Suprapubic skin (tissue), 4 donors: ENCODE measurements at regions not wholly inside any gene's neighbourhood (a gene's known extent, or its start where the extent isn't known, plus 50 kb on each side); places are given as distances from the start of the nearest gene placed in this dataset.

ENCODE experiments used
- DNase-seq, 2 donors: peaks; one replicate each; pipeline ENCODE4 v3.0.0-alpha.2; 2019; ENCODE audit warnings: low spot score in 2 of 2
- H3K27ac ChIP-seq: fragments of 200-600 bp; sonication (generic); one replicate; pipeline ENCODE4 v1.5.1; 2019
- H3K27me3 ChIP-seq: fragments of 200-600 bp; sonication (generic); one replicate; pipeline ENCODE4 v1.5.1; 2019
- H3K36me3 ChIP-seq: fragments of 200-600 bp; sonication (generic); one replicate; pipeline ENCODE4 v1.5.1; 2019
- H3K4me1 ChIP-seq: fragments of 200-600 bp; sonication (generic); one replicate; pipeline ENCODE4 v1.5.1; 2019
- H3K4me3 ChIP-seq: fragments of 200-600 bp; sonication (generic); one replicate; pipeline ENCODE4 v1.5.1; 2019; ENCODE audit warnings: mild to moderate bottlenecking
- H3K9me3 ChIP-seq: fragments of 200-600 bp; sonication (generic); one replicate; pipeline ENCODE4 v1.5.1; 2019
- EP300 ChIP-seq: sonication (generic); formaldehyde crosslinking; IDR thresholded peaks from one replicate; pipeline ENCODE4 v1.6.1; 2017; ENCODE audit warnings: antibody characterized with exemption
- POLR2A ChIP-seq, 2 donors: fragments of 450-650 bp; IDR thresholded peaks; one replicate each; pipeline ENCODE4 v1.6.1; 2017; ENCODE audit warnings: antibody characterized with exemption in 2 of 2, mild to moderate bottlenecking in 2 of 2, moderate library complexity in 2 of 2
- POLR2AphosphoS5 ChIP-seq, 3 donors: sonication (generic); formaldehyde crosslinking; IDR thresholded peaks; one replicate each; pipeline ENCODE4 v1.6.1; 2017; ENCODE audit warnings: antibody characterized with exemption in 3 of 3
- WGBS: methylation state at CpG from one replicate; pipeline ENCODE4 v1.1.5; 2018; 5-methylcytosine and 5-hydroxymethylcytosine counted together
- TF ChIP-seq, protein P1 (sequence below), 2 donors: fragments of 200-600 bp in 1 of 2; fragments of 450-650 bp in 1 of 2; sonication (generic) in 1 of 2; IDR thresholded peaks; one replicate each; pipeline ENCODE4 v1.5.1; 2016 to 2019; ENCODE audit warnings: antibody characterized with exemption in 2 of 2, mild to moderate bottlenecking in 1 of 2, moderate library complexity in 1 of 2

DNA sequence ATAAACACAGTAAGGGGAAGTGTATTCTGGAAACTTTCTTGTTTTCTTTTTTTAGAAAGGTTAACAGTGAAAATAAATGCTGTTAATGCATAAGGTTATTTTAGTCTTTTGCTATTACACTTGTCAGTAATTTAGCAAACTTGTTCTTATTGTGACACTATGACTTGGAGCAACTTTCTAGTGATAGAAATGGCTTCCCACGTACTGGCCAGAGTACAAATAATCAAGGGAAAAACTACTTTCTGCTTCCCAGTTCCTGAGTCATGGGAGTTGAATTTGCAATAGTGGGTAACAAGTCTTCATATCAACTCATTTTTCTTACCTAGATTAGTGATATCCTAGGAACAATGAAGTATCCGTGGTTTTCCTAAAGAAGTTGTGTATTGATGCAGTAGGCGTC lies 1072.3 kb downstream of the FLRT2 start:
- TF ChIP-seq POLR2AphosphoS5 (IDR thresholded peaks at IDR 0.05) = no peak
- no peak for TF ChIP-seq EP300
- TF ChIP-seq POLR2A (IDR thresholded peaks at IDR 0.05) = no peak
- TF ChIP-seq, protein P1, sequence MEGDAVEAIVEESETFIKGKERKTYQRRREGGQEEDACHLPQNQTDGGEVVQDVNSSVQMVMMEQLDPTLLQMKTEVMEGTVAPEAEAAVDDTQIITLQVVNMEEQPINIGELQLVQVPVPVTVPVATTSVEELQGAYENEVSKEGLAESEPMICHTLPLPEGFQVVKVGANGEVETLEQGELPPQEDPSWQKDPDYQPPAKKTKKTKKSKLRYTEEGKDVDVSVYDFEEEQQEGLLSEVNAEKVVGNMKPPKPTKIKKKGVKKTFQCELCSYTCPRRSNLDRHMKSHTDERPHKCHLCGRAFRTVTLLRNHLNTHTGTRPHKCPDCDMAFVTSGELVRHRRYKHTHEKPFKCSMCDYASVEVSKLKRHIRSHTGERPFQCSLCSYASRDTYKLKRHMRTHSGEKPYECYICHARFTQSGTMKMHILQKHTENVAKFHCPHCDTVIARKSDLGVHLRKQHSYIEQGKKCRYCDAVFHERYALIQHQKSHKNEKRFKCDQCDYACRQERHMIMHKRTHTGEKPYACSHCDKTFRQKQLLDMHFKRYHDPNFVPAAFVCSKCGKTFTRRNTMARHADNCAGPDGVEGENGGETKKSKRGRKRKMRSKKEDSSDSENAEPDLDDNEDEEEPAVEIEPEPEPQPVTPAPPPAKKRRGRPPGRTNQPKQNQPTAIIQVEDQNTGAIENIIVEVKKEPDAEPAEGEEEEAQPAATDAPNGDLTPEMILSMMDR (IDR thresholded peaks at IDR 0.05) = no peak
- Histone ChIP-seq H3K9me3 (no peaks in the 10 kb centered on the region), H3K36me3 (no peaks in the 10 kb centered on the region), H3K27me3 (no peaks in the 10 kb centered on the region), H3K4me1 (no peaks in the 10 kb centered on the region), H3K4me3 (no peak overlapping the region), H3K27ac (no peak overlapping the region)
- 78% methylated on average over 3 of the region's 3 CpGs for whole genome bisulfite sequencing
- no peak for DNase-seq

GRCh38 chr14:86601813-86602212 lies 1071.9 kb downstream of the FLRT2 start:
- no peak for TF ChIP-seq POLR2AphosphoS5 (IDR thresholded peaks at IDR 0.05)
- TF ChIP-seq, protein P1 (IDR thresholded peaks at IDR 0.05) = no peak
- TF ChIP-seq EP300 = no peak
- TF ChIP-seq POLR2A (IDR thresholded peaks at IDR 0.05) = no peak
- H3K9me3 ChIP-seq = no peaks in the 10 kb centered on the region
- DNase-seq = no peak
- no peaks in the 10 kb centered on the region for H3K36me3 ChIP-seq
- no peaks in the 10 kb centered on the region for H3K27me3 ChIP-seq
- no peak overlapping the region for H3K27ac ChIP-seq
- H3K4me1 ChIP-seq = no peaks in the 10 kb centered on the region
- WGBS = 94% methylated on average over 2 of the region's 2 CpGs
- H3K4me3 ChIP-seq = no peak overlapping the region

GRCh38 chr14:86597279-86597678 lies 1067.3 kb downstream of the FLRT2 start:
- no peak overlapping the region for H3K27ac ChIP-seq
- no peaks in the 10 kb centered on the region for H3K9me3 ChIP-seq
- no peak for TF ChIP-seq POLR2A (IDR thresholded peaks at IDR 0.05)
- TF ChIP-seq POLR2AphosphoS5 (IDR thresholded peaks at IDR 0.05) = no peak
- no peak for TF ChIP-seq EP300
- TF ChIP-seq, protein P1 (IDR thresholded peaks at IDR 0.05) = no peak
- no peak overlapping the region for H3K4me3 ChIP-seq
- DNase-seq = no peak
- 78% methylated on average over 4 of the region's 4 CpGs for WGBS
- no peaks in the 10 kb centered on the region for H3K36me3 ChIP-seq
- no peaks in the 10 kb centered on the region for H3K27me3 ChIP-seq
- no peaks in the 10 kb centered on the region for H3K4me1 ChIP-seq

- Histone ChIP-seq H3K4me1 (no peaks in the 10 kb centered on the region), H3K27me3 (no peaks in the 10 kb centered on the region), H3K27ac (no peak overlapping the region), H3K36me3 (no peaks in the 10 kb centered on the region), H3K4me3 (no peak overlapping the region), H3K9me3 (no peaks in the 10 kb centered on the region)
- DNase-seq = no peak
- TF ChIP-seq POLR2AphosphoS5 (IDR thresholded peaks at IDR 0.05) = no peak
- TF ChIP-seq, protein P1 (IDR thresholded peaks at IDR 0.05) = no peak
- no peak for TF ChIP-seq POLR2A (IDR thresholded peaks at IDR 0.05)
- no peak for TF ChIP-seq EP300
- WGBS = 95% methylated on average over 5 of the region's 5 CpGs
These were observed 1066.1 kb downstream of the FLRT2 start for GRCh38 chr14:86596024-86596423.

GRCh38 chr14:86575141-86575540 lies 1045.2 kb downstream of the FLRT2 start:
- H3K36me3 ChIP-seq = no peaks in the 10 kb centered on the region
- H3K27me3 ChIP-seq = no peaks in the 10 kb centered on the region
- no peak for DNase-seq
- 63% methylated on average over 1 of the region's 1 CpG for WGBS
- TF ChIP-seq, protein P1 (IDR thresholded peaks at IDR 0.05) = no peak
- H3K4me3 ChIP-seq = no peak overlapping the region
- H3K27ac ChIP-seq = no peak overlapping the region
- no peaks in the 10 kb centered on the region for H3K4me1 ChIP-seq
- no peaks in the 10 kb centered on the region for H3K9me3 ChIP-seq
